ENCODE measurements at regions not wholly inside any gene's neighbourhood (a gene's known extent, or its start where the extent isn't known, plus 50 kb on each side); places are given as distances from the start of the nearest gene placed in this dataset.

DNA sequence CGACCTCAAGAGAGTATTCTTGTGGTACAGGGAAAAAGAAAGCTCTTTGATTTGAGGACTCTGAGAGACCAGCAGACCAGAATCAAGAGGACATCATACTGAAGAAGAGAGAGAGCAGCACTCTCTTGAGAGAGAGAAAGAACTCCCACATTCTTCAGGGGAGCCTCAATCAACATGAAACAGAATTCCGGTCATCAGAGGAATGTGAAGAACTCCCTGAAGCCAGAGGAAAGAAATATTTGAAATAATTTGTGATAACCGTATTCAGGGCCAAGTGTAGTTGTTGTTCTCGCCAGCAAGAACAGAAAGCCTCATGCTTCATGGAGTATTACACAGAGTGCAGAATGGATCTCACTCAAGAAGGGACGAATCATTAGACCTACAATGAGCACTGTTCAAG is 363.8 kb upstream of the TMEM132C start:
- Histone ChIP-seq H3K4ac (ENCODE audit: low read length) (no peak overlapping the region), H3K23ac (ENCODE audit: low read depth, low read length, poor library complexity) (no peak overlapping the region), H3K4me3 (ENCODE audit: low read length in 2 of 2) (no peak overlapping the region), H3K4me1 (ENCODE audit: control insufficient read depth in 2 of 2, insufficient read depth in 1 of 2, low read depth in 1 of 2, low read length in 2 of 2) (no peaks in the 10 kb centered on the region), H2BK120ac (ENCODE audit: low read depth, low read length) (no peak overlapping the region), H2AFZ (ENCODE audit: low read length) (no peak overlapping the region), H4K8ac (ENCODE audit: low read depth, low read length) (no peak overlapping the region), H3K9ac (ENCODE audit: low read depth, low read length, poor library complexity) (no peak overlapping the region), H3K9me3 (replicated peaks in 1 of 2; ENCODE audit: control insufficient read depth in 2 of 2, insufficient read depth in 1 of 2, low read depth in 1 of 2, low read length in 2 of 2) (no peaks in the 10 kb centered on the region), H3K79me1 (ENCODE audit: low read depth, low read length) (no peaks in the 10 kb centered on the region), H3K27ac (replicated peaks; ENCODE audit: low read length) (no peak overlapping the region), H2BK5ac (ENCODE audit: low read length) (no peak overlapping the region), H3K4me2 (ENCODE audit: insufficient read depth, low read length, poor library complexity, severe bottlenecking) (no peak overlapping the region), H4K91ac (ENCODE audit: low read depth, low read length, poor library complexity) (no peak overlapping the region), H3K18ac (ENCODE audit: low read length) (no peak overlapping the region), H3K36me3 (replicated peaks in 1 of 2; ENCODE audit: control insufficient read depth in 2 of 2, insufficient read depth in 2 of 2, low read length in 2 of 2) (no peaks in the 10 kb centered on the region), H2BK12ac (ENCODE audit: low read length) (no peak overlapping the region), H2AK5ac (ENCODE audit: low read depth, low read length) (no peak overlapping the region), H2BK15ac (ENCODE audit: low read length) (no peak overlapping the region), H3K27me3 (ENCODE audit: control insufficient read depth in 3 of 3, insufficient read depth in 3 of 3, low read depth in 1 of 3, low read length in 3 of 3) (no peaks in the 10 kb centered on the region), H3K14ac (ENCODE audit: low read length) (no peak overlapping the region)
- WGBS, 2 donors (ENCODE audit: extremely low coverage in 2 of 2, insufficient read length in 2 of 2, insufficient replicate concordance in 1 of 2) = no CpG with 5 or more reads among the region's 5 CpGs
- DNase-seq (ENCODE audit: low spot score) = no peak

DNA sequence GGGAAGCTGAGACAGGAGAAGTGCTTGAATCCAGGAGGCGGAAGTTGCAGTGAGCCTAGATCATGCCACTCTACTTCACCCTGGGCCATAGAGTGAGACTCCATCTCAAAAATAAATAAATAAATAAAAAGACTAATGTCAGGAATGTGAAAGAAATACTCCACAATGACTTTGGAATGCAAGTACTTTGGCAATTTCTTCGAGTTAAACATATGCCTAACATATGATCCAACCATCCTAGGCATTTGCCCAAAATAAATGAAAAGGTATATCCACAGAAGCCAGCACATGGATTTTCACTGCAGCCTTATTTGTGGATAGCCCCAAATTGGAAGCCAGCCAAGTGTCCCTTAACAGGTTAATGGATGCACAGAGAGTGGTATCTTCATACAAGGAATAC is 357.9 kb upstream of the TMEM132C start:
- H4K8ac ChIP-seq (ENCODE audit: low read depth, low read length) = no peak overlapping the region
- no peaks in the 10 kb centered on the region for H3K4me1 ChIP-seq (ENCODE audit: control insufficient read depth in 2 of 2, insufficient read depth in 1 of 2, low read depth in 1 of 2, low read length in 2 of 2)
- no peaks in the 10 kb centered on the region for H3K9me3 ChIP-seq (replicated peaks in 1 of 2; ENCODE audit: control insufficient read depth in 2 of 2, insufficient read depth in 1 of 2, low read depth in 1 of 2, low read length in 2 of 2)
- H4K91ac ChIP-seq (ENCODE audit: low read depth, low read length, poor library complexity) = no peak overlapping the region
- H3K79me1 ChIP-seq (ENCODE audit: low read depth, low read length) = no peaks in the 10 kb centered on the region
- no peaks in the 10 kb centered on the region for H3K27me3 ChIP-seq (ENCODE audit: control insufficient read depth in 3 of 3, insufficient read depth in 3 of 3, low read depth in 1 of 3, low read length in 3 of 3)
- H3K18ac ChIP-seq (ENCODE audit: low read length) = no peak overlapping the region
- H3K4me2 ChIP-seq (ENCODE audit: insufficient read depth, low read length, poor library complexity, severe bottlenecking) = no peak overlapping the region
- H3K14ac ChIP-seq (ENCODE audit: low read length) = no peak overlapping the region
- H3K27ac ChIP-seq (replicated peaks; ENCODE audit: low read length) = no peak overlapping the region
- H2BK5ac ChIP-seq (ENCODE audit: low read length) = no peak overlapping the region
- H2AK5ac ChIP-seq (ENCODE audit: low read depth, low read length) = no peak overlapping the region
- H3K9ac ChIP-seq (ENCODE audit: low read depth, low read length, poor library complexity) = no peak overlapping the region
- H2BK120ac ChIP-seq (ENCODE audit: low read depth, low read length) = no peak overlapping the region
- no peak overlapping the region for H2BK12ac ChIP-seq (ENCODE audit: low read length)
- WGBS, 2 donors (ENCODE audit: extremely low coverage in 2 of 2, insufficient read length in 2 of 2, insufficient replicate concordance in 1 of 2) = no CpG with 5 or more reads among the region's 2 CpGs
- DNase-seq (ENCODE audit: low spot score) = no peak
- no peak overlapping the region for H2BK15ac ChIP-seq (ENCODE audit: low read length)
- H3K36me3 ChIP-seq (replicated peaks in 1 of 2; ENCODE audit: control insufficient read depth in 2 of 2, insufficient read depth in 2 of 2, low read length in 2 of 2) = no peaks in the 10 kb centered on the region
- no peak overlapping the region for H3K23ac ChIP-seq (ENCODE audit: low read depth, low read length, poor library complexity)
- H3K4me3 ChIP-seq (ENCODE audit: low read length in 2 of 2) = no peak overlapping the region
- H3K4ac ChIP-seq (ENCODE audit: low read length) = no peak overlapping the region
- H2AFZ ChIP-seq (ENCODE audit: low read length) = no peak overlapping the region

DNA sequence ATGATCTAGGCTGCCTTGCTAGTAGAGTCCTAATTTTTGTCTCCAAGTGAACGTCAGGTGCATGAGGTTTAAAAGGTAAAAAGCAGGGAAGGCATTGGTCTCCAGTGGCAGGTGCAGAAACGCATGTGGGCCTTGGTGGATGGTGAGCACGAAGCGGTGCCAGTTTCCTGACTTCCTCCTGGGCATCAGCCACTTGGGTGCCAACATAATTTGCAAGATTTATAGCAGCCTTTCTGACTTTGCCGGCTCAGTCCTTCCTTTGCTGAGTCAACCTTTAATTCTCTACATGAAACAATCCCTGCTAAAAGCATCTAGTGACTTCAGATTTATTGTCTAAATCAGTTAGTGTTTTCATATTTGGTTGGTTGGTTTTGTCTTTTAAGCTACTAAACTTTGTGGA is 355.7 kb upstream of the TMEM132C start:
- no peak overlapping the region for H2BK15ac ChIP-seq (ENCODE audit: low read length)
- H3K9ac ChIP-seq (ENCODE audit: low read depth, low read length, poor library complexity) = no peak overlapping the region
- H2AFZ ChIP-seq (ENCODE audit: low read length) = no peak overlapping the region
- H2BK12ac ChIP-seq (ENCODE audit: low read length) = no peak overlapping the region
- no peak overlapping the region for H3K27ac ChIP-seq (replicated peaks; ENCODE audit: low read length)
- H2BK120ac ChIP-seq (ENCODE audit: low read depth, low read length) = no peak overlapping the region
- no peak overlapping the region for H3K4me2 ChIP-seq (ENCODE audit: insufficient read depth, low read length, poor library complexity, severe bottlenecking)
- H4K8ac ChIP-seq (ENCODE audit: low read depth, low read length) = no peak overlapping the region
- H3K23ac ChIP-seq (ENCODE audit: low read depth, low read length, poor library complexity) = no peak overlapping the region
- H3K4me1 ChIP-seq (ENCODE audit: control insufficient read depth in 2 of 2, insufficient read depth in 1 of 2, low read depth in 1 of 2, low read length in 2 of 2) = no peaks in the 10 kb centered on the region
- H4K91ac ChIP-seq (ENCODE audit: low read depth, low read length, poor library complexity) = no peak overlapping the region
- H3K36me3 ChIP-seq (replicated peaks in 1 of 2; ENCODE audit: control insufficient read depth in 2 of 2, insufficient read depth in 2 of 2, low read length in 2 of 2) = no peaks in the 10 kb centered on the region
- no peaks in the 10 kb centered on the region for H3K27me3 ChIP-seq (ENCODE audit: control insufficient read depth in 3 of 3, insufficient read depth in 3 of 3, low read depth in 1 of 3, low read length in 3 of 3)
- H3K4me3 ChIP-seq (ENCODE audit: low read length in 2 of 2) = no peak overlapping the region
- no CpG with 5 or more reads among the region's 5 CpGs for WGBS, 2 donors (ENCODE audit: extremely low coverage in 2 of 2, insufficient read length in 2 of 2, insufficient replicate concordance in 1 of 2)
- H3K18ac ChIP-seq (ENCODE audit: low read length) = no peak overlapping the region
- H3K9me3 ChIP-seq (replicated peaks in 1 of 2; ENCODE audit: control insufficient read depth in 2 of 2, insufficient read depth in 1 of 2, low read depth in 1 of 2, low read length in 2 of 2) = no peaks in the 10 kb centered on the region
- H2AK5ac ChIP-seq (ENCODE audit: low read depth, low read length) = no peak overlapping the region
- H3K14ac ChIP-seq (ENCODE audit: low read length) = no peak overlapping the region
- no peaks in the 10 kb centered on the region for H3K79me1 ChIP-seq (ENCODE audit: low read depth, low read length)
- no peak for DNase-seq (ENCODE audit: low spot score)
- H3K4ac ChIP-seq (ENCODE audit: low read length) = no peak overlapping the region
- no peak overlapping the region for H2BK5ac ChIP-seq (ENCODE audit: low read length)

DNA sequence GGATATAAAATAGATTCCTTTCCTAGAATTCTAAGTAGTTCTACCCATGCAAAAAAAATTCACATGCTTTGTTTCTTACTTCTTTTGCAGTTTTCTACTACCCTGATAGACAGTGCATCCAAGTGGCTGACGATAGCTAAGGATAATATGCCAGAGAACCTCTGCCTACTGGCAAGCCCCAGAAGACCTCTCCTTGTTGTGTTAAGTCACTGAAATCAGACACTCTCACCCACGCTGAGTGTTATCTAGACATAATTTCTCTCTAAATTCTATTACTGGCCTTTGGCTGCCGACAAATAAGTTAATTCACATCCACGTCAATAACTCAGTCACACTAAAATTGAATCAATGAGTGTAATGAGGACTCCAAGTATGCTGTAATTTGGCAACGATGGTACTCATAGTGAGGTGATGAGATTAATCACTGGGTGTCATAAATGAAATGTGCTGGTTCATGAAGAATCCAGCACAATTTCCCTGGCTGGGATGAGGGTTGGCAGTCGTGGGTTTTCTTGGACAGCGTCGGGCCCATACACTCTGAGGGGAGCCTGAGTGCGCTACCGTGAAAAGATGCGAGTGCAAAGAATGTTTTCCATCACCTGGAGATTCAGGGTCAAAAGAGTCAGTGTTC is 354.8 kb upstream of the TMEM132C start:
- no peaks in the 10 kb centered on the region for H3K79me1 ChIP-seq (ENCODE audit: low read depth, low read length)
- no peak overlapping the region for H2BK15ac ChIP-seq (ENCODE audit: low read length)
- H3K27me3 ChIP-seq (ENCODE audit: control insufficient read depth in 3 of 3, insufficient read depth in 3 of 3, low read depth in 1 of 3, low read length in 3 of 3) = no peaks in the 10 kb centered on the region
- H4K91ac ChIP-seq (ENCODE audit: low read depth, low read length, poor library complexity) = no peak overlapping the region
- no peak overlapping the region for H3K4me2 ChIP-seq (ENCODE audit: insufficient read depth, low read length, poor library complexity, severe bottlenecking)
- H3K36me3 ChIP-seq (replicated peaks in 1 of 2; ENCODE audit: control insufficient read depth in 2 of 2, insufficient read depth in 2 of 2, low read length in 2 of 2) = no peaks in the 10 kb centered on the region
- no peak overlapping the region for H3K4ac ChIP-seq (ENCODE audit: low read length)
- no peak overlapping the region for H3K4me3 ChIP-seq (ENCODE audit: low read length in 2 of 2)
- no peak overlapping the region for H2BK12ac ChIP-seq (ENCODE audit: low read length)
- H2AFZ ChIP-seq (ENCODE audit: low read length) = no peak overlapping the region
- H4K8ac ChIP-seq (ENCODE audit: low read depth, low read length) = no peak overlapping the region
- no peak for DNase-seq (ENCODE audit: low spot score)
- H2AK5ac ChIP-seq (ENCODE audit: low read depth, low read length) = no peak overlapping the region
- no peak overlapping the region for H2BK120ac ChIP-seq (ENCODE audit: low read depth, low read length)
- no peak overlapping the region for H3K23ac ChIP-seq (ENCODE audit: low read depth, low read length, poor library complexity)
- no peaks in the 10 kb centered on the region for H3K4me1 ChIP-seq (ENCODE audit: control insufficient read depth in 2 of 2, insufficient read depth in 1 of 2, low read depth in 1 of 2, low read length in 2 of 2)
- no peak overlapping the region for H2BK5ac ChIP-seq (ENCODE audit: low read length)
- WGBS, 2 donors (ENCODE audit: extremely low coverage in 2 of 2, insufficient read length in 2 of 2, insufficient replicate concordance in 1 of 2) = no CpG with 5 or more reads among the region's 11 CpGs
- H3K27ac ChIP-seq (replicated peaks; ENCODE audit: low read length) = no peak overlapping the region
- no peaks in the 10 kb centered on the region for H3K9me3 ChIP-seq (replicated peaks in 1 of 2; ENCODE audit: control insufficient read depth in 2 of 2, insufficient read depth in 1 of 2, low read depth in 1 of 2, low read length in 2 of 2)
- H3K14ac ChIP-seq (ENCODE audit: low read length) = no peak overlapping the region
- H3K9ac ChIP-seq (ENCODE audit: low read depth, low read length, poor library complexity) = no peak overlapping the region
- no peak overlapping the region for H3K18ac ChIP-seq (ENCODE audit: low read length)
